ENCODE measurements at regions not wholly inside any gene's neighbourhood (a gene's known extent, or its start where the extent isn't known, plus 50 kb on each side); places are given as distances from the start of the nearest gene placed in this dataset.

GRCh38 chr9:79220251-79220650 lies 351.5 kb upstream of the TLE4 start:
- TF ChIP-seq CBX5 (IDR thresholded peaks at IDR 0.05; ENCODE audit: low read depth, low read length) (no peak), CTCF (IDR thresholded peaks at IDR 0.05; ENCODE audit: control extremely low read depth in 1 of 3, insufficient read depth in 1 of 3, low read depth in 1 of 3, low read length in 3 of 3) (no peak), RFX5 (IDR thresholded peaks at IDR 0.05; ENCODE audit: borderline replicate concordance, low read depth, low read length) (no peak), TBP (IDR thresholded peaks at IDR 0.05; ENCODE audit: low read depth, low read length) (no peak)
